MG63 (cell line): ENCODE measurements at regions not wholly inside any gene's neighbourhood (a gene's known extent, or its start where the extent isn't known, plus 50 kb on each side); places are given as distances from the start of the nearest gene placed in this dataset.

ENCODE experiments used
- DNase-seq: peaks from one replicate; pipeline ENCODE4 v3.0.0-alpha.2; 2020
- H3K27me3 ChIP-seq: fragments of 250-450 bp; sonication (Bioruptor Pico); 2 replicates; pipeline ENCODE4 v1.5.1; 2020; ENCODE audit warnings: mild to moderate bottlenecking, moderate library complexity
- H3K36me3 ChIP-seq: fragments of 250-450 bp; sonication (Bioruptor Pico); 2 replicates; pipeline ENCODE4 v1.5.1; 2020; ENCODE audit warnings: mild to moderate bottlenecking, moderate library complexity
- H3K4me3 ChIP-seq: fragments of 250-450 bp; sonication (Bioruptor Pico); 2 replicates; pipeline ENCODE4 v1.5.1; 2020; ENCODE audit warnings: mild to moderate bottlenecking, moderate library complexity
- H3K9me3 ChIP-seq: fragments of 250-450 bp; sonication (Bioruptor Pico); 2 replicates; pipeline ENCODE4 v1.5.1; 2020; ENCODE audit warnings: mild to moderate bottlenecking, moderate library complexity

- Histone ChIP-seq H3K27me3 (no peaks in the 10 kb centered on the region), H3K4me3 (no peak overlapping the region), H3K9me3 (no peaks in the 10 kb centered on the region), H3K36me3 (no peaks in the 10 kb centered on the region)
- DNase-seq: no peak
Observed at GRCh38 chr20:22509090-22509842, 75.1 kb downstream of the FOXA2 start.

- H3K9me3 ChIP-seq: no peaks in the 10 kb centered on the region
- no peak overlapping the region for H3K4me3 ChIP-seq
- no peaks in the 10 kb centered on the region for H3K36me3 ChIP-seq
- DNase-seq: no peak
- no peaks in the 10 kb centered on the region for H3K27me3 ChIP-seq
Observed at GRCh38 chr20:22508426-22508825, 75.9 kb downstream of the FOXA2 start.

GRCh38 chr20:22507240-22507961 is 77.0 kb downstream of the FOXA2 start:
- DNase-seq: no peak
- no peaks in the 10 kb centered on the region for H3K27me3 ChIP-seq
- H3K36me3 ChIP-seq: no peaks in the 10 kb centered on the region
- no peaks in the 10 kb centered on the region for H3K9me3 ChIP-seq
- no peak overlapping the region for H3K4me3 ChIP-seq

GRCh38 chr20:22506827-22507226 is 77.5 kb downstream of the FOXA2 start:
- no peaks in the 10 kb centered on the region for H3K36me3 ChIP-seq
- no peaks in the 10 kb centered on the region for H3K9me3 ChIP-seq
- no peak overlapping the region for H3K4me3 ChIP-seq
- DNase-seq: no peak
- no peaks in the 10 kb centered on the region for H3K27me3 ChIP-seq

GRCh38 chr20:22504829-22505377 is 79.5 kb downstream of the FOXA2 start:
- Histone ChIP-seq H3K27me3 (no peaks in the 10 kb centered on the region), H3K4me3 (no peak overlapping the region), H3K36me3 (no peaks in the 10 kb centered on the region), H3K9me3 (no peaks in the 10 kb centered on the region)
- DNase-seq: no peak

- Histone ChIP-seq H3K4me3 (no peak overlapping the region), H3K36me3 (no peaks in the 10 kb centered on the region), H3K27me3 (no peaks in the 10 kb centered on the region), H3K9me3 (no peaks in the 10 kb centered on the region)
- DNase-seq: no peak
Observed at GRCh38 chr20:22503577-22503976, 80.8 kb downstream of the FOXA2 start.

GRCh38 chr20:22502731-22503191 is 81.6 kb downstream of the FOXA2 start:
- no peaks in the 10 kb centered on the region for H3K27me3 ChIP-seq
- no peak overlapping the region for H3K4me3 ChIP-seq
- no peaks in the 10 kb centered on the region for H3K9me3 ChIP-seq

GRCh38 chr20:22501566-22502344 is 82.6 kb downstream of the FOXA2 start:
- Histone ChIP-seq H3K27me3 (no peaks in the 10 kb centered on the region), H3K4me3 (no peak overlapping the region), H3K36me3 (no peaks in the 10 kb centered on the region), H3K9me3 (no peaks in the 10 kb centered on the region)
- DNase-seq: no peak

More at GRCh38 chr20:22502731-22503191, 81.6 kb downstream of the FOXA2 start:
- no peak for DNase-seq
- no peaks in the 10 kb centered on the region for H3K36me3 ChIP-seq

- Histone ChIP-seq H3K36me3 (no peaks in the 10 kb centered on the region), H3K27me3 (no peaks in the 10 kb centered on the region), H3K9me3 (no peaks in the 10 kb centered on the region), H3K4me3 (no peak overlapping the region)
- DNase-seq: no peak
Observed at GRCh38 chr20:22501034-22501433, 83.3 kb downstream of the FOXA2 start.

- no peaks in the 10 kb centered on the region for H3K9me3 ChIP-seq
- no peak for DNase-seq
- H3K4me3 ChIP-seq: no peak overlapping the region
- H3K27me3 ChIP-seq: no peaks in the 10 kb centered on the region
- H3K36me3 ChIP-seq: no peaks in the 10 kb centered on the region
Observed at GRCh38 chr20:22499515-22500166, 84.7 kb downstream of the FOXA2 start.

- H3K4me3 ChIP-seq: no peak overlapping the region
- no peak for DNase-seq
- H3K27me3 ChIP-seq: no peaks in the 10 kb centered on the region
- no peaks in the 10 kb centered on the region for H3K36me3 ChIP-seq
- no peaks in the 10 kb centered on the region for H3K9me3 ChIP-seq
Observed at GRCh38 chr20:22496817-22497216, 87.6 kb downstream of the FOXA2 start.

- H3K4me3 ChIP-seq: no peak overlapping the region
- no peaks in the 10 kb centered on the region for H3K9me3 ChIP-seq
- no peaks in the 10 kb centered on the region for H3K36me3 ChIP-seq
- H3K27me3 ChIP-seq: no peaks in the 10 kb centered on the region
- no peak for DNase-seq
Observed at GRCh38 chr20:22495789-22496188, 88.6 kb downstream of the FOXA2 start.

- Histone ChIP-seq H3K36me3 (no peaks in the 10 kb centered on the region), H3K27me3 (no peaks in the 10 kb centered on the region), H3K4me3 (no peak overlapping the region), H3K9me3 (no peaks in the 10 kb centered on the region)
- no peak for DNase-seq
Observed at GRCh38 chr20:22495172-22495571, 89.2 kb downstream of the FOXA2 start.

- H3K27me3 ChIP-seq: no peaks in the 10 kb centered on the region
- no peak overlapping the region for H3K4me3 ChIP-seq
- no peaks in the 10 kb centered on the region for H3K9me3 ChIP-seq
- no peak for DNase-seq
- H3K36me3 ChIP-seq: no peaks in the 10 kb centered on the region
Observed at GRCh38 chr20:22492497-22492896, 91.9 kb downstream of the FOXA2 start.

- DNase-seq: no peak
- Histone ChIP-seq H3K4me3 (no peak overlapping the region), H3K27me3 (no peaks in the 10 kb centered on the region), H3K36me3 (no peaks in the 10 kb centered on the region), H3K9me3 (no peaks in the 10 kb centered on the region)
Observed at GRCh38 chr20:22491194-22491505, 93.2 kb downstream of the FOXA2 start.

GRCh38 chr20:22490287-22491193 is 93.8 kb downstream of the FOXA2 start:
- Histone ChIP-seq H3K9me3 (no peaks in the 10 kb centered on the region), H3K4me3 (no peak overlapping the region), H3K27me3 (no peaks in the 10 kb centered on the region), H3K36me3 (no peaks in the 10 kb centered on the region)
- peak; percentile 4 for DNase-seq
